ENCODE measurements at regions not wholly inside any gene's neighbourhood (a gene's known extent, or its start where the extent isn't known, plus 50 kb on each side); places are given as distances from the start of the nearest gene placed in this dataset.

GRCh38 chr12:87930033-87930432 lies 99.2 kb downstream of the C12orf50 start:
- no peak for DNase-seq

- DNase-seq, result no peak
Measured at GRCh38 chr12:87929346-87929745, 99.9 kb downstream of the C12orf50 start.

GRCh38 chr12:87928031-87928430 lies 101.2 kb downstream of the C12orf50 start:
- DNase-seq, result no peak

- no peak for DNase-seq
Measured at GRCh38 chr12:87925021-87925420, 104.2 kb downstream of the C12orf50 start.

GRCh38 chr12:87924149-87924548 lies 105.1 kb downstream of the C12orf50 start:
- no peak for DNase-seq

- DNase-seq, result no peak
Measured at GRCh38 chr12:87923361-87923760, 105.8 kb downstream of the C12orf50 start.

- no peak for DNase-seq
Measured at GRCh38 chr12:87922736-87923135, 106.5 kb downstream of the C12orf50 start.

- DNase-seq, result no peak
Measured at GRCh38 chr12:87921621-87922020, 107.6 kb downstream of the C12orf50 start.

GRCh38 chr12:87920139-87920538 lies 109.1 kb downstream of the C12orf50 start:
- DNase-seq, result no peak

GRCh38 chr12:87901457-87901856 lies 127.7 kb downstream of the C12orf50 start:
- no peak for DNase-seq

GRCh38 chr12:87897662-87898061 lies 131.5 kb downstream of the C12orf50 start:
- no peak for DNase-seq

- no peak for DNase-seq
Measured at GRCh38 chr12:87883806-87884205, 145.4 kb downstream of the C12orf50 start.

- no peak for DNase-seq
Measured at GRCh38 chr12:87879141-87879540, 150.1 kb downstream of the C12orf50 start.

GRCh38 chr12:87870493-87871460 lies 158.4 kb downstream of the C12orf50 start:
- no peak for DNase-seq

- no peak for DNase-seq
Measured at GRCh38 chr12:87870061-87870460, 159.1 kb downstream of the C12orf50 start.

- DNase-seq, result no peak
Measured at GRCh38 chr12:87866578-87867292, 162.5 kb downstream of the C12orf50 start.

GRCh38 chr12:87861791-87862190 lies 167.4 kb downstream of the C12orf50 start:
- DNase-seq, result no peak

GRCh38 chr12:87853448-87854003 lies 175.7 kb downstream of the C12orf50 start:
- no peak for DNase-seq

GRCh38 chr12:87849074-87849473 lies 180.1 kb downstream of the C12orf50 start:
- no peak for DNase-seq

- peak; percentile 34 for DNase-seq
Measured at GRCh38 chr12:87848248-87848868, 180.8 kb downstream of the C12orf50 start.

GRCh38 chr12:87847147-87847546 lies 182.1 kb downstream of the C12orf50 start:
- DNase-seq, result no peak

GRCh38 chr12:87846045-87846444 lies 183.2 kb downstream of the C12orf50 start:
- no peak for DNase-seq

GRCh38 chr12:87841935-87842334 lies 187.3 kb downstream of the C12orf50 start:
- DNase-seq, result no peak
